GM19467 (cell line): ENCODE measurements at regions not wholly inside any gene's neighbourhood (a gene's known extent, or its start where the extent isn't known, plus 50 kb on each side); places are given as distances from the start of the nearest gene placed in this dataset.

ENCODE experiments used
- ATAC-seq: cut with Tn5 transposase; IDR thresholded peaks from one replicate; pipeline ENCODE4 v1.9.1; 2021; ENCODE audit warnings: mild to moderate bottlenecking, moderate library complexity; ENCODE audit not compliant: unreplicated experiment

- no peak for ATAC-seq
These were observed 50.0 kb upstream of the SLCO2A1 start for GRCh38 chr3:134079761-134080160.
